ENCODE measurements at regions not wholly inside any gene's neighbourhood (a gene's known extent, or its start where the extent isn't known, plus 50 kb on each side); places are given as distances from the start of the nearest gene placed in this dataset.
"Not testable (repeated sequence)": the region's sequence is repeated elsewhere in the genome, so short reads cannot be mapped to it uniquely, and the experiment has no call there.

GRCh38 chr2:239657236-239657635, 256.4 kb upstream of the HDAC4 start:
- no peak for DNase-seq (ENCODE audit: low read depth in 2 of 2)

GRCh38 chr2:239654266-239654665, 253.4 kb upstream of the HDAC4 start:
- no peak for DNase-seq (ENCODE audit: low read depth in 2 of 2)

GRCh38 chr2:239651859-239652258, 251.0 kb upstream of the HDAC4 start:
- no peak for DNase-seq (ENCODE audit: low read depth in 2 of 2)

DNA sequence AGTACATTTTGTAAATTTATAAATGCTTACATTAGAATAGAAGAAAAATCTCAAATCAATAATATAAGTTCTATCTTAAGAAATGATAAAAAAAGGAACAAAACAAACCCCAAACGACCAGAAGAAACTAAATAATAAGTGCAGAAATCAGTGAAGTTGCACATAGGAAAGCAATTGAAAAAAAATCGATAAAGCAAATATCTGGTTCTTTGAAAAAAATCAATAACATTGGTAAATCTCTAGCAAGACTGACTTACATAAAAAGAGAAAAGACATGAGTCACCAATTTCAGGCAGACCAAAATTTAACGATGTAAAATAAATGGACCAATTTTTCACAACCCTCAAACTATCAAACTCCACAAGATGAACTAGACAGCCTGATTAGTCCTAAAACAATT, 249.9 kb upstream of the HDAC4 start:
- DNase-seq (ENCODE audit: low read depth in 2 of 2), result no peak

DNA sequence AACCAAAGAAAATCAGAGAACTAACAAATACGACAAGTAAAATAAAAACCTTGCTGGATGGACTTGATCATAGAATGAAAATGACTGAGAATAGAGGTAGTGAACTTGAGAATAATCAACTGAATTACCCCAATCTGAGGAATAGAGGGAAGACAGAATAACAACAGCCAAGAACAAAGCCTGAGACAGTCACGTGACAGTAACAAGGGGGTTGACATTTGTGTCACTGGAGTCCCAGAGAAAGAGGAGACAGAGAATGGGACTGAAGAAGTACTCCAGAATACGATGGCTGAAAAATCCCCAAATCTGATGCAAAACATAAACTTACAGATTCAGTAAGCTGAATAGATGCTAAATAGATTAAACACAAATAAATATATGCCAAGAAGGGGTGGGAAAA, 248.5 kb upstream of the HDAC4 start:
- DNase-seq (ENCODE audit: low read depth in 2 of 2), result no peak

DNA sequence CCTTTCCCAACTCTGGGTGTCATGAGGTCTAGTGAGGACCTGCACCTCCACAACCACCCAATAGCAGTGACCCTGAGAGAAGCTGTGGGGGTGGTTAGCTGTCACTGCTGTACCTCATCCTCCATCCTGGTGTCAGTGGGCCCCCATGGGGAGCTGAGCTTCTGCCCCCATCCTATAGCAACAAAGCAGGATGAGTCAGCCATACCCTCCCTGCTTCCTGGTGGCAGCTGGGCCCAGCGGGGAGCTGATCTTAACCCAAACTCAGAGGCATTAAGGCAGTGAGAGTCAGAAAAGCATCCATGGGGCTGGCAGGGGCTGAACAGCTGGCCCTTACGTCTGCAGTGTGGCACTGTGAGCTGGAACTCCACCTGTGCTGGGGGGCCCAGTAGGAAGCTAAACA, 247.8 kb upstream of the HDAC4 start:
- DNase-seq (ENCODE audit: low read depth in 2 of 2), result no peak

GRCh38 chr2:239647052-239647819, 246.4 kb upstream of the HDAC4 start:
- DNase-seq (ENCODE audit: low read depth in 2 of 2), result no peak

DNA sequence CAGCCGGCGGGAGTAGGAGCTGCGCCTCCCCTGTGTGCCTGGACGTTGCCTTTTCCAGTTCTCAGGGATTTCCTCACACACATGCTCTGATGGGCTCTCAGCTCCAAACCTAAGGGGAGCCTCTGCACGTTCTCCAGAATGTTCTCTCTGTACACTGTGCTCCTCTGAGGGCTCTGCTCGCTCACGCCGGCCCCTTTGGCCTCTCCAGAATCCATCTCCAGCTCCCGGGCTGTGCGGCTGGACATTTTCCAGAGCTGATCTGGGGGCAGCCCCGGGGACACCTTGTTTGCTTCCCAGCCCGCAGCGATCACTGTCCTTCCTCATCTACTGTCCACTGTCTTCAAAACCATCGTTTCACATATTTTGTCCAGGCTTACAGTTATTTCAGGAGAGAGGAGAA, 245.4 kb upstream of the HDAC4 start:
- no peak for DNase-seq (ENCODE audit: low read depth in 2 of 2)

DNA sequence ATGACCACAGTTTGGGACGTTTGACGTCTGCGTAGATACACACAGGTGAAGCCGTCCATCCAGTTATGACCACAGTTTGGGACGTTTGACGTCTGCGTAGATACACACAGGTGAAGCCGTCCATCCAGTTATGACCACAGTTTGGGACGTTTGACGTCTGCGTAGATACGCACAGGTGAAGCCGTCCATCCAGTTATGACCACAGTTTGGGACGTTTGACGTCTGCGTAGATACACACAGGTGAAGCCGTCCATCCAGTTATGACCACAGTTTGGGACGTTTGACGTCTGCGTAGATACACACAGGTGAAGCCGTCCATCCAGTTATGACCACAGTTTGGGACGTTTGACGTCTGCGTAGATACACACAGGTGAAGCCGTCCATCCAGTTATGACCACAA, 243.8 kb upstream of the HDAC4 start:
- DNase-seq (ENCODE audit: low read depth in 2 of 2), result not testable (repeated sequence)

DNA sequence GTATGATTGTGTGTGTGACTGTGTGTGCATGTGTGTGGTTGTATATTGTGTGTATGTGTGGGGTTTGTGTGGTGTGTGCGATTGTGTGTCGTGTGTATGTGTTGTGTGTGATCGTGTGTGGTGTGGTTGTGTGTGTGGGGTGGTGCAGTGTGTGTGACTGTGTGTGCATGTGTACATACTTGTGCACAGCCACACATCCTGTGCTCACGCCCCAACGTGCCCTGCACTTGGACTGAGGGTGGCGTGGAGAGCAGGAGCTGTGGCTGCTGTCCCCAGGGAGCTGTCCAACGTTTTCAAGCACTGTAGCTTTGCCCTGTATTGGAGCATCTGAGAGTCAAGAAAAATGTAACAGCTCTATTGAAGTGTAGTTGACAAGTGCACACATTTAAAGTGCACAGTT, 243.2 kb upstream of the HDAC4 start:
- no peak for DNase-seq (ENCODE audit: low read depth in 2 of 2)

GRCh38 chr2:239642406-239643004, 241.7 kb upstream of the HDAC4 start:
- DNase-seq (ENCODE audit: low read depth in 2 of 2), result no peak

DNA sequence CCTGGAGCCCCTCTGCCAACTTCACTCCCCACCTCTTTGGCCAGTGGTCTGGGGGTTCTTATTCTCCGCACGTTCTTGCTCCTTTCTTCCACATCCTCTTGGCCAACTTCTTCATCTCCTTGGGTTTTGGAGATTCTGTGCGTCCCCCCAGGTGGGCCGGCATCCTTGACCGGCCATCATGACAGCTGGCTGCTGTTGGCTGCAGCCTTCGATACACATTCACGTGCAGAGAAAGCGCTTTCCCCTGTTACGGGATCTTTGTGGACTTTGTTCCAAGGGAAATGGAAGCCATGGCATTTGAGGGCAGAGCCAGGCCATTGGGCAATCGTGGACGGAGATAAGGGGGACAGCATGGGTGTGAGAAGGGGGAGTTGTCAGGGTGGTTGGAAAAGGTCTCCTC, 241.1 kb upstream of the HDAC4 start:
- DNase-seq (ENCODE audit: low read depth in 2 of 2), result not testable (repeated sequence)

DNA sequence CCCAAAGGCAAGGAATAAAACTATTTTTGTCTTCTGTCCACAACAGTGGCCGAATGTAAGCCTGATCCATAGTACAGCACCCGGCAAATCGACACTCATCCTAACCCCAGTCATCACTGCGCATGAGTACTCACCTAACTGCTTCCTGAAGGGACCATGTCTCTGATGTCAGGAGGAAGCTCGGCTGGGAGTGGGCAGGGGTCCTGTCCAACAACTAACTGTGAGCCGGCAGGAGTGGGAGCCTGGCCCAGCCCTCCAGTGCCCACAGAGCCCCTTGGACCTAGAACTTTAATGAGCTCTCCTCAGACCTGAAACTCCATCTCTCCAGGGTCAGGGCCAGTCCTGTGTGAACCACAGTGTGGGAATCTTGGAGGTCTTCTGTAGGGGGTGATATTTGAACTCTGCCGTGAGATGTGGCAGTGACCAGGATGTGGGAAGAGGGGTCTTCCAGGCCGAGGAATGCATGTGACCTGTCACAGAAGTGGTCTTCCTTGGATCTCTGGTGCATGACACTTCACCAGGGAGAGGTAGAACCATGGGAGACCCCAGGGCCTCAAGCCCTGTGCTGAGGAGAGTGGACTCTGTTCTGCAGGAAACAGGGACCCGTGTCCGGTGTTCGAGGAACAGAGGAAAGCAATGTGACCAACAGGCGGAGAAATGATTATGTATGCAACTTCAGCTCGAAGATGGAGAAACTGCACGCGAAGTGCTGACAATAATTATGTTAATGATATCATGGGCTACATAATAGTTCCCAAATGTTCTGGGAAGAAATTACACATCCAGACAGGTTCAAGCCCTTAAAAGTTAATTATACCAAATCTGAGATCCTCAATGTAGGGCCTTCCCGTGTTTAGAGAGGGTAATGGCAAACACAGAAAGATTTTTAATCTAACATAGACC, 240.1 kb upstream of the HDAC4 start:
- no peak for DNase-seq (ENCODE audit: low read depth in 2 of 2)

DNA sequence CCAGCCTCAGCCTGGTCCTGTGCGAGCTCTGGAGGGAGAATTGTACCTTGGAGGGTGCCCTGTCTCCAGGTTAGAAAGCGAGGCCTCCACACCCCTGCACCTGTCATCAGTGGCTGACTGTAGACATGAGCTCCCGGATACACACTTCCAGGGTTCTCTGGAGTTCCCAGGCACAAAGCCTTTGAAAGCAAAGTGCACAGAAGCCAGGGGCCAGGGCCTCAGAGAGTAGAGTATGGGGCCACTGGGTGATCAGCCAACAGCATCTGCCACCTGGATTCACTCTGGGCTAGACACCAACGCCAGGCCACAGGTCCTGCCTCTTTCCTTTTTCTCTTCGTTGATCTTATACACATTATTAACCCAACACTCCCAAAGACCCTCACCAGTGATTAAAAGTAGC, 239.4 kb upstream of the HDAC4 start:
- DNase-seq (ENCODE audit: low read depth in 2 of 2), result no peak

GRCh38 chr2:239639421-239640185, 238.8 kb upstream of the HDAC4 start:
- no peak for DNase-seq (ENCODE audit: low read depth in 2 of 2)

DNA sequence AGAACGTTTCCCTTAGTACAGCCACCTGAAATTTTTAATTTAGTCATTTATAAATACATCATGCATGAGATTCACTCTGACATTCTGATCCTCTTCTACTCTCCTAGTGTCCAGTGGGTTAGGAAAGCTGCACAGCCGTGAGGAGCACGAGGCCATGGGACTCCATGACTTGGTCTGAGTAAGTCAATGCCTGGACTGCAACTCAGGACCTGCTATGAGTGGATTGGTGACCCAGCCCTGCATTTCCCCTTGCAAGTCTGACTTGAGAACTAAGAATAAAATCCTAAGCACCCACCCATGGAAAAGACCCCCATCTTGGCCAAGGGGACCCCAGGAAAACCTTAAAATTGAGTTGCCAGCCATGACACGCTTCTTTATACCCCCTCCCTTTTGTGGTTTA, 237.6 kb upstream of the HDAC4 start:
- DNase-seq (ENCODE audit: low read depth in 2 of 2), result no peak

DNA sequence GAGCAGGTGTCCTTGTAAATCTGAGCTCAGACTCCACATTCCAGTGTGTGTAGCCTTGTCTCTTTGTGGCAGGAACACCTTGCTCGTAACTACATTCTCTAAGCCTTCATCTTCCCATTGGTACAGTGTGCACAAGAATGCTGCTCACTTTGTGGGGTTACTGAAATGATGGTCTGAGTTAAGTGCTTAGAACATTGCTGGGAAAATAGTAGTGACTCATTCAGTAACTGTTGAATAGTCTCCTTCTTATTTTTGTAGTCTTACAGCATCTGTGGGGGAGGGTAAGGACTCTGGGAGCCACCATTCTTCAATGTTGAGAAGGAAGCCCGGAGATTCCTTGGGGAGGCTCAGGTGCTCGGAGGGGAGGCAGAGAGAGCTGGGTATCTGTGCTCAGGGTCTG, 236.0 kb upstream of the HDAC4 start:
- no peak for DNase-seq (ENCODE audit: low read depth in 2 of 2)

DNA sequence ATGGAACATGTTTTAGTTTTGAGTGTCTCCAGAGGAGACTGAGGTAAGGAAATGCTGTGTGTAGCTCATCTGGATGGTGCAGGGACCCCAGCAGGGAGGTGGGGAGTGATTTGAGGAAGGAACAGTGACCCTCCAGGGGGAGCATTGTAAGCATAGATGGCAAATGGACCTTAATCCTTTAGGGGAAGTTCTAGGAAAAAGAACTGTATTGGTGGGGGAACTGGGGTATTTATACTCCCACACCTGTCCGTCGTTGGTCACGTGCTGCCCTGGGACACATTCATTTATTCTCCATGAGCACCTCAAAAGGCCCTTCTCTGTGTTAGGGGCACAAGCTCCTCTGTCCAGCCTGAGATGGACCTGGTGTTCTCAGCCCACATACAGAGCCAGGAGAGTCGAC, 233.9 kb upstream of the HDAC4 start:
- DNase-seq (ENCODE audit: low read depth in 2 of 2), result no peak

GRCh38 chr2:239630618-239631286, 229.9 kb upstream of the HDAC4 start:
- DNase-seq (ENCODE audit: low read depth in 2 of 2), result no peak

DNA sequence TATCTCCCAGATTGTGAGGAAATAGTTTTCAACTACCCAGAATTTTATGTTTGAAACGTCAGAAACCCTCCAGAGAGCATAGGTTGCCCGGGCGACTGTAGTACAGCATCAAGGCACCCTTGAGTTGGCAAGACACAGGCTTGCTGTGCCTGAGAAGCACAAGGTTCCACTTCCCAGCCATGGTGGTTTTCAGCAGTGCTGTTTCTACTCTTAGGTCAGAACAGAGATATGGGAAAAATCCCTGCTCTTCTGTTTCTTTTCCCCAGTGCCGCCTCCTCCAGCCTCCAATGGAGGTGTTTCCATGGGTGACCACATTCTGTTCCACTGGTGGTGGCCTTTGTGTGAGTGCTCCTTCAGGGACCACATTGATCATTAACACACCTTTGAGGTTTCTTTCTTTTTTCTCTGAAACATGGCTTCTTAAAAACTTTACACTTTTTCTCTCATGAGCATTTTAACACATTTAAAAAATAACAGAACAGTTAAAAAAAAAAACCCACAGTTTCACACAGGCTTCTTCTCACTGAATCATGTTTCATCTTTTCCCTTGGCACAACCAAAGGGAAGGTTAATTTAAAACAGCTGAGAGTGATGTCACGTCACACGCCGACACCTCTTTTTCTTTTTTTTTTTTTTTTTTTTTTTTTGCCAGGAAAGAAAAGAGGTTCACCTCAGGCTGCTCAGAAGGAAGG, 229.3 kb upstream of the HDAC4 start:
- no peak for DNase-seq (ENCODE audit: low read depth in 2 of 2)

Data from stimulated activated CD8-positive, alpha-beta memory T cell treated with anti-CD3 and anti-CD28 coated beads, Interleukin-15, amount 100 ng/mL, for 4 hours (primary cell).